ENCODE measurements at regions not wholly inside any gene's neighbourhood (a gene's known extent, or its start where the extent isn't known, plus 50 kb on each side); places are given as distances from the start of the nearest gene placed in this dataset.

DNA sequence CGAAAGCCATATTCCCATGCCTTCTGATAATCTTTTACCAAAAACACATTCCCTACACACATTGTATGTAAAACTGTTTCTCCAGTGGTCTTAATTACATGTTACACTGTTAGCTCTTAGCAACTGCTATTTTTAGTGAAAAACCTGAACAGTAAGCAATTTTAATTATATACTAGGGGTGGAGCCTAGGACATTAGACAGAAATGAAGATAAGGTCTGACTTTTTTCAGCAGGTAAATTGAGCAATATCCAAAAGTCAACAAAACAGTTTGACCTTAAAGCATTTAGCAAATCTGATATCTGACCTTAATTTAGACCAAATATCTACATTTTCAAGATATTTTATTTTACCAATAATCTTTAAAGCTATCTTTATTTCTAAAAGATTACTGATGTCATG lies 60.2 kb downstream of the PDE6H start:
- no peak for TF ChIP-seq CTCF (IDR thresholded peaks at IDR 0.05)
- TF ChIP-seq CHD2 (IDR thresholded peaks at IDR 0.05; ENCODE audit: low read length, partially characterized antibody): no peak
- no peak for TF ChIP-seq RNF2 (IDR thresholded peaks at IDR 0.05; ENCODE audit: borderline replicate concordance, low read depth)
- TF ChIP-seq EHMT2 (IDR thresholded peaks at IDR 0.05; ENCODE audit: low read depth): no peak
- TF ChIP-seq SMC3 (IDR thresholded peaks at IDR 0.05): no peak
- no peak for TF ChIP-seq RAD21 (conservative IDR thresholded peaks at IDR 0.05 in 1 of 2, IDR thresholded peaks at IDR 0.05 in 1 of 2)
- TF ChIP-seq HMGXB4 (CRISPR knock-in tag; IDR thresholded peaks at IDR 0.05; ENCODE audit: borderline replicate concordance): no peak
- TF ChIP-seq, protein P1, sequence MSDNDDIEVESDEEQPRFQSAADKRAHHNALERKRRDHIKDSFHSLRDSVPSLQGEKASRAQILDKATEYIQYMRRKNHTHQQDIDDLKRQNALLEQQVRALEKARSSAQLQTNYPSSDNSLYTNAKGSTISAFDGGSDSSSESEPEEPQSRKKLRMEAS (IDR thresholded peaks at IDR 0.05): no peak
- no peak for TF ChIP-seq POLR2AphosphoS2 (conservative IDR thresholded peaks at IDR 0.05; ENCODE audit: low read length)

Data from A549 (cell line).